Smooth muscle cell of the brain vasculature (primary cell): ENCODE measurements at regions not wholly inside any gene's neighbourhood (a gene's known extent, or its start where the extent isn't known, plus 50 kb on each side); places are given as distances from the start of the nearest gene placed in this dataset.
"Not testable (repeated sequence)": the region's sequence is repeated elsewhere in the genome, so short reads cannot be mapped to it uniquely, and the experiment has no call there.

ENCODE experiments used
- DNase-seq: peaks from one replicate; pipeline ENCODE4 v3.0.0-alpha.2; 2012; ENCODE audit warnings: low read depth, low spot score

DNA sequence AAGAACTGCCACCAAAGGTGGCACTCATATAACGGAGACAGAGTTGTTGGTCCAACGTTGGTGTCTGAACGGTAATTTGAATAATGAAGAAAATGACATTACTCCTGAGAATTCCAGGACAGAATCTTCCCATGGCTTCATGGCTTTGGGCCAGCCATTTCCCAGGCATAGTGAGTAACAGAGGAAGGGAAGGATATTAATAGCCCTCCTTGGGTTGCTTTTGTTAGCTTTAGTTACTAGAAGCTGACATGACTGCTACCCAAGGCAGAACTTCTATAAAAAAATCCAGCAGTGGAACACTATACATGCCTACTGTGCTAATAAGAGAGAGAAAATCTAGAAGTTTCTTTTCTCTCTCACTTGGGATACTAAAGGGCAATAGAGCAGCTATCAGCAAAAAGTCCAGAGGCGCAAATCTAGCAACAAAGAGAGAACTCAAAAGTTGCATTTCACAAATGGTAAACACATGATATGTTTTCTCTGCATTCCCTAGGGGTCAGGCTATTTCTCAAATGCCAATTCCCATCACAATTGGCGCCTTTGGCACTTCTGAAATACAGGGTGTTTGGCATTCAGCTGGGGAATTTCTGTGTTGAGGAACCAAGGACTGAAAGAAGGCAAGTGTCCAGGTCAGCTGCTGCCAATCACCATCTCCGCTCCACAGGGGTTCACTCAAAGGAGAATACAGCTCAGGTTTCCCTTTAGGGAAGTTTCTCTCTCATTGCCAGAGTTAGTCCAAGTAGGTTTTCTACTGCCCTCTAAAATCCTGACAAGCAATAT, 160.8 kb upstream of the KYNU start:
- DNase-seq, result peak; percentile 47

DNA sequence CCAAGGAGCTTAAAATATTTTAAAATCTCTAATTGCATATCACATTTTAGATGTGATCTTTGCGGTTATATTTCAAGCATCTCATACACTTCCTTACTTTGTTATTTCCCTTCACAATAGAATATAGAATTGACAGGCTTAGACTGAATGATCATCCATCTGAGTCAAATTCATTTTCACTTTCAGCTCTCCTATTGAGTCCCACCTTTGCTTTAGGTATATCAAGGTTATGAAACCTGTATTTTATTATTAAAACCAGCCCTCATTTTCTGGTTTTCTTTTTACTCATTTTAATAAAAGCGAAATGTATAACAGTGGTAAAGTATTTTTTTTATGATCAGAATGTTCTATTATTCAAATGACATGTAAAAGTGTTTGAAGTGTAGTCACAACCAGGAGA, 162.9 kb upstream of the KYNU start:
- no peak for DNase-seq

GRCh38 chr2:142710336-142710735, 167.1 kb upstream of the KYNU start:
- no peak for DNase-seq

- no peak for DNase-seq
Measured at GRCh38 chr2:142707318-142707717, 170.1 kb upstream of the KYNU start.

- not testable (repeated sequence) for DNase-seq
Measured at GRCh38 chr2:142702397-142702796, 175.1 kb upstream of the KYNU start.

DNA sequence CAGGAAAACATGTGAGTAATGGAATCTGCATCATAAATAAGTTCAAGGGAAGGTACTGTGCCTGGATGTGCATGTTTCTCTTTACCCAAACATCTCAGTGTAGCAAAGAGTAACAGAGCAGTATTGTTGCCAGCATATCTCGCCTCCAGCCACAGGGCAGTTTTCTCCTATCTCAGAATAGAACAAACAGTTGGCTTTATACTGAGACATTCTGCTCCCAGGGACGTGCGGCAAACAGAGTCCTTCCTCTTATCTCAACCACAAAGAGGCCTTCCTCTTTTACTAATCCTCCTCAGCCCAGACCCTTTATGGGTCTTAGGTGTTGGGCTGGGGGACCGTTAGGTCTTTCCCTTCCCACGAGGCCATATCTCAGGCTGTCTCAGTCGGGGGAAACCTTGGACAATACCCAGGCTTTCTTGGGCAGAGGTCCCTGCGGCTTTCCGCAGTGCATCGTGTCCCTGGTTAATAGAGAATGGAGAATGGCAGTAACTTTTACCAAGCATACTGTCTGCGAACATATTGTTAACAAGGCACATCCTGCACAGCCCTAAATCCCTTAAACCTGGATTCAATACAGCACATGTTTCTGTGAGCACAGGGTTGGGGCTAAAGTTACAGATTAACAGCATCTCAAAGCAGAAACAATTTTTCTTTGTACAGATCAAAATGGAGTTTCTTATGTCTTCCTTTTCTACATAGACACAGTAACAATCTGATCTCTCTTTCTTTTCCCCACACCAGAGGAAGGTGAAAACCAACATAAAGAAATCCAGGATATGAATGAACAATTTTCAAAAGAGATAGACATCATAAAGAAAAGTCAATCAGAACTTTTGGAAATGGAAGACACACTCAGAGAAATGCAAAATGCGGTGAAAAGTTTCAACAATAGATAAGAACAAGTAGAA, 181.9 kb upstream of the KYNU start:
- not testable (repeated sequence) for DNase-seq

GRCh38 chr2:142694282-142694681, 183.2 kb upstream of the KYNU start:
- DNase-seq, result no peak

GRCh38 chr2:142693171-142693950, 184.1 kb upstream of the KYNU start:
- no peak for DNase-seq

- no peak for DNase-seq
Measured at GRCh38 chr2:142688856-142689605, 188.4 kb upstream of the KYNU start.

GRCh38 chr2:142687509-142687908, 190.0 kb upstream of the KYNU start:
- DNase-seq, result no peak

DNA sequence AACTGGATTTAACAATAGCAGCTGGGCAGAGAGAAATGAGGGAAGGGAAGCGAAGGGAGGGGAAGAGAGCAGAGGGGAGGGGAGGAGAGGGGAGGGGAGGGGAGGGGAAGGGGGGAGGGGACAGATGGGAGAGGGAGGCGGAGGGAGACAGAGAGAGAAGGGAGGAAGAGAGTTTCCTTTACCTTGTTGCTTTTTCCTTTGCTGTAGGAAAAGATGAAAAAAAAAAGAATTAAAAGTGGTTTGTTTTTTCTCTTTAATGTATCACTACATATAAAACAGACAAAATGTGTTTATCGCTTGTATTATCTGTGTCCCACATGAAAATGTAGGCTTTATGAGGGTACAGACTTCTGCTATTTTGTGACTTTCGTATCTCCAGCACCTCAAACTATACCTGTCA, 190.4 kb upstream of the KYNU start:
- DNase-seq, result no peak

- DNase-seq, result no peak
Measured at GRCh38 chr2:142684667-142685066, 192.8 kb upstream of the KYNU start.

- DNase-seq, result no peak
Measured at GRCh38 chr2:142682528-142682927, 194.9 kb upstream of the KYNU start.

DNA sequence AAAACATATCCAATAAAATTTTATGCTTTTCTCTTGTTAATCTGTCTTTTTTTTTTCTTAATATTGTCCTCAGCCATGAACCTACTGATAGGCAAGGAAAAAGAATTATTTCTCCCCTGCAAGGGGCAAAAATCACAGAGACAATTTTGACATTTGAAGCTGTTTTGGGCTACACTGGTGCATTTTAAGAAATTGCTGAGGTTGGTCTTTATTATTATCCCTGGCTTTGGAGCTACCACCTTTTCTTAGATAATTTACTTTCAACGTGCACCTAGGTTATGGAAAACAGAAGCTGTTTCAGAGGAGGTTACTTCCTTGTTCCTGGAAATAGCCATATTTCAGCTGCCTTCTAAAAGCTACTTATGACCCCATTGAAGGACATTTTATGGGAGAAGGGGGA, 195.5 kb upstream of the KYNU start:
- no peak for DNase-seq

DNA sequence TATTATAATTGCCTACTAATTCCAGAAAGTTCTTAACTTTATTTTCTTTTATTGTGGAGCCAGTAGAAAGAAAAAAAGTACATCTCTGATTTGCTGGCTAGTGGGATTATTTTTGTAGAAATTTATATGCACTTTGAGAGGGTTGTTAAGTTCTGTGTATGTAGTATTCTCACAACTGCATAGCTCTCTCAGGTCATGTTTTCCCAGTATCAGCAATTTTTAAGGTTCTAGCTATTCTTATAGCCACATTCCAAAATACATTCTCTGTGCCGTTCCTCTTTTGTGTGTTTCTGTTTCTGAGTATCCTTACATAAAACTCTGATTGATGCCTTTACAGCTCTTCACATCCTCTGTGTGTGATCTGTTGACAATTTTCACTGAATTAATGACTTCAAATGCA, 199.3 kb upstream of the KYNU start:
- no peak for DNase-seq

GRCh38 chr2:142675398-142675797, 202.1 kb upstream of the KYNU start:
- no peak for DNase-seq

DNA sequence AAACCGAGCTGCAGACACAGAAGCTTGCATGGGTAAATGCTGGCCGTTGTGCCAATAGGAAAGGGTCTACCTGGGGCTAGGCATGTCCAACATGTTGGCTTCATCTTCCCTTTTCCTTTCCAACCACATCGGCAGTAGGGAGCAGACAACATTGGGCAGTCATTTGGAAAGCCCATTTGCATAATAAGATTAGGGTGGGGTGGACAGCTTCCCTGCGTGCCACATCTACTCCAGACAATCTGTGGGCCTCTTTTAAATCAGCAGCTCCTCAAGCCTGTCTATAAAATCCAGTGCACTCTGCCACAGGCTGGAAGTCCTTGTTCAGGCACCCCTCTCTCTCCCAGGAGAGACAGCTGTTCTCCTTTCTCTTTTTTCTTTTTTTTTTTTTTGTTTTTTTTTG, 203.6 kb upstream of the KYNU start:
- no peak for DNase-seq

- DNase-seq, result no peak
Measured at GRCh38 chr2:142672698-142673097, 204.8 kb upstream of the KYNU start.

- no peak for DNase-seq
Measured at GRCh38 chr2:142670362-142670761, 207.1 kb upstream of the KYNU start.

GRCh38 chr2:142668420-142668819, 209.0 kb upstream of the KYNU start:
- DNase-seq, result no peak

DNA sequence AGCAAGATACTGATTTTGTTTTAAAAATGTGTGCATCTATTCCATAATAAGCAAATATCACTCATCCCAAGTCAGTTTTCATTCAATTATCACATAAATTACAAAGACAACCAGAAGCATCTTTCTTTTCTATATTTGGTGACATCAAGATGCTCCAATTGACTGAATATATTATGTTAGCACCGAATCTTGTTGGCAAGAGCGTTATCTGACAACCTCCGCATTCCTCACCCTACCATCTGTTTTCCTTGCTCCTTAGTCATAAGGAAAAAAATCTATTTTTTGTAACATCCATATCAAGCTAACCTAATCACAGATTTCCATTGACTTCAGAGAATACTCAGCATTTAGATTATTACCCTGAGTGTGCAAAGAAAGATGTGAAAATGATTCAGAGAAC, 212.2 kb upstream of the KYNU start:
- DNase-seq, result no peak
